Stimulated activated CD8-positive, alpha-beta memory T cell treated with anti-CD3 and anti-CD28 coated beads, Interleukin-15, amount 100 ng/mL, for 1 hour (primary cell): ENCODE measurements at regions not wholly inside any gene's neighbourhood (a gene's known extent, or its start where the extent isn't known, plus 50 kb on each side); places are given as distances from the start of the nearest gene placed in this dataset.

Source experiments
- DNase-seq: peaks from one replicate; pipeline ENCODE4 v3.0.0-alpha.2; 2020; ENCODE audit warnings: low read depth

DNA sequence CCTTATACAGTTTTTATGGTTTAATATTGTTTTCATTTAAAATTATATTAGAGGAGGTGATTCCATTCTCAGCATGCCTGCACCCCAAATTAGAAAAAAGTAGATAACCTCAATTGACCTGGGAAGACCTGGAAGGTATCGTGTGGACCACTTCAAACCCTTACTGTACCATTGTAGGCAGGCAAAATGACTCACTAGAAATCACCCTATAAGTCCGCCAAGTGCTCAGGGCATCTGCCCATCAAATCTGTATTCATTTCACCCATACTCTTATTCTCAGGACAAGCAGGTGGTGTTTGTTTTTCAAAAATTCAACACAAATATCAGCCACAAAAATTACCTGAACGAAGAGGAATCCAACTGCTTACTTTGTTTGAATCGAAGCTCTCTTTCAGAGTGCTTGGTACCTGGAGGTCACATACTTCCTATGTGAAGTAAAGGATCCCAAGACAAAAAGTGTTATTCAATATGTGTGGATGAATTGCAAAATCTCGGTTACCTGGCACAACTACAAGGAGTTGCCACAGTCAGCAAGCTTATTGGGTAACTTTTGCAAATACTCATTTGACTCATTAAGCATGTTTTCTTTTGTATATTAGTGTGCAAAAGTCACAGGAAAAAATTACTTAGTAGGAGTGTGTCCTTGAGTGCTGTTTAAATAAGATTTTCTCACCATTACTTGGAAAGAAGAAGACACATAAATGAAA lies 216.2 kb downstream of the ENC1 start:
- no peak for DNase-seq

DNA sequence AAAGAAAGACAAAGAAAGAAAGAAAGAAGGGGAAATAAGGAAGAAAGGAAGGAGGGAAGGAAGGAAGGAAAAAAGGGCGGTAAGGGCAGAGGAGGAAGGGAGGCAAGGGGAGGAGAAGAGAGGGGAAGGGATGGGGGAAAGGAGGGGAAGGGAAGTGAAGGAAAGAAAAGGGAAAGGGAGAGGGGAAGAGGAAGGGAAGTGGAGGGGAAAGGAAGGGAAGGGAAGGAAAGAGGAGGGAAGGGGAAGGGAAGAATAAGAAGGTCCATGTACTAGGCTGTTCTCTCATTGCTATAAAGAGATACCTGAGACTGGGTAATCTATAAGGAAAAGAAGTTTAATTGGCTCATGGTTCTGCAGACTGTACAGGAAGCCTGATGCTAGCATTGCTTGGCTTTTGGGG lies 217.1 kb downstream of the ENC1 start:
- no peak for DNase-seq

DNA sequence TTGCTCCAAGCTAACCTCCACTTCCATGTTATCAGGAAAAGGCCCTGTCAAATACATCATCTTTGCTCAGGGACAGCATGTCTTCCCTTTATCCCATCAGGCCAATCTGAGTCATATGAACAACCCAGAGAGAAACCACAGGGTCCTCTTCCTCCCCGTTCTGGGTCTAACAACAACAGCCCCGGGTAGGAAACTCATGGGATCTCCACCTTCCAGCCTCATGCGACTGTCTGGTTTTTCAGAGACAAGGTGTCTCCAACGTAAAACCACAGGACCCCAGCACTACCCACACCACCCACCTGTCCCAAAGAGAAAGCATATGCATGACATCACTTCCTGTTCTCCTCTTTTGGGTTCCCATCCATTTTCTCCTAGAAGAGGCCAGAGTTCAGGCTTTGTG lies 217.9 kb downstream of the ENC1 start:
- no peak for DNase-seq

DNA sequence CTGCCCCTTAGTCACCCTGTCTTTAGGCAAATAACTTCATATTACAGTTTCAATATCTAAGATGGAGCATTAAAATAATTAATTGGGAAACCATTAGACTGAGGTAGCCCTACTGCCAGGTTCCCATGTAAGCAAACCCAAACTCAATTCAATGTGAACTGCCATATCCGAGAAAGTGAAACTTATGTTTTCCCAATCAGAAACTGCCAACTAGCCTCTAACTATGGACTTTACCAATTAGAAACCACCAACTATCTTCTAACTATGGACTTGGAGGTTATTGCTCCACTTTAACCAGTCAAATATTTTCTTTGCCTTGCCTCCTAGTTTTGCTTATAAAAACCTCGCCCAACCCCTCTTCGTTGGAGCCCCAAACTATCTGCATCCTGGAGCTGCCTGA lies 218.5 kb downstream of the ENC1 start:
- no peak for DNase-seq

DNA sequence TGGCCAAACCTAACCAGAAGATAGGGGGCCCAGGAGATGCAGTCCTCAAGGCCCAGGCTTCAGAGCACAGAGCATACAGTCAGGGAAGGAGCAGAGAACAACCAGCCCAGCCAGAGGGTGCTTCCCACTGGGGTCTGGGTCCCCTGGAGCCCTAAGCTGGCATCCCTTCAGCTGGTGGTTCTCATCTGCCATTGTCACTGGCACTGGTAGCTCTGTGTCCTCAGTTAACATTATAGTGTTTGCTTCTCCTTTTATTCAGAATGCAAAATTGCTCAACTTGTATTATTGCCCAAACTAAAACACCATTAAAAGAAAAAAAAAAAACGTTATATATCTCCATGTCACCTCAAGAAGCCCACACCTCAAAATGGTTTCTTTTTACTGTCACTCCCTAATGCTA lies 219.2 kb downstream of the ENC1 start:
- no peak for DNase-seq

DNA sequence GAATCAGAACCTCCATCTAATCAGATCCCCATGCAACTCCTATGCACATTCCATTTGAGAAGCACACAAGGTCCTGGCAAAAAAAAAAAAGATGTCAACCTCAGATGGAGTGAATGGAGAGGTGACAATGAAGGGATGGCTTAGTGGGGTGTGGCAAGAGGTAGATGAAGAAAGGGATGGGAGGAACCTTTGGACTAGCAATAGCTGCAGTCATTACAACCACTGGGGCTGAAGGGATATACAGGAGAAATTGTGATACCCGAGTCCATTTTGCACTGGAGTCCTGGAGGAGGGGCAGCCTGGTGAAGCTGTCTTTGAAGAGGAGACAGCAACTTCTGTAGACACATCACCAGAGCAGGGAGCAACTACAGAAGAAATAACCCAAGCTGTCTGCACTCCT lies 219.6 kb downstream of the ENC1 start:
- DNase-seq: no peak

DNA sequence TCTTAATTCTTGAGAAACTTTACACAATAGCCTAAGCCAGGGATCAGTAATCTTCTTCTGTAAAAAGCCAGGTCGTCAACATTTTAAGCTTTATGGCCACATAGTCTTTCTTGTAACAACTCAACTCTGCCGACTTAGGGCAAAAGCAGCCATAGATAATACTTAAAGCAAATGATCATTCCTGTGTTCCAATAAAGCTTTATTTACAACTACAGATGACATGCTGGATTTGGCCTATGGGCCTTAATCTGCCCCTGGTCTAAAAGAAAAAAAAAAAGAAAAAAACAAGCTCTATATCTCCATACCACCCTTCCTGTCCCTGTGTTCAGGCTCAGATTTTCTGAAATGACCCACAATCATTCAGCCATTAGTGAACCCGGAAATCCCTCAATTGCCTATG lies 220.3 kb downstream of the ENC1 start:
- DNase-seq: no peak

DNA sequence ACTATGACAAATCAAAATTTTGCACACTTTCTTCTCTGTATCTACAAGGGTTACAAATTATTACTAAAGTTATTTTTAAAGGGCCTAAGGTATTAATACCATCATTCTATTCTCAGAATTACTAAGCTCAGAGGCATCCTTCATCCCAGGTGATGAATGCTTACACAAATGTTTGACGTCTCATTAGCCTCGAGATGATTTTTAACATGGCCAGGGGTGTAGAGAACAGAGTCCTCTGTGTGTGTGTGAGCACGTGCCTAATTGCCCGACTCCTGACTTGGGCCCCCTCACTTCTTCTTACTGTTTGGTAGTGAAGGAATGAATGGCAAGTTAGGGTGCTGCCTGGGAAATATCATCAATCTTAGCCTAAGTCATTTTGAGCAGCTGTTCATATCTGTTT lies 221.1 kb downstream of the ENC1 start:
- no peak for DNase-seq

DNA sequence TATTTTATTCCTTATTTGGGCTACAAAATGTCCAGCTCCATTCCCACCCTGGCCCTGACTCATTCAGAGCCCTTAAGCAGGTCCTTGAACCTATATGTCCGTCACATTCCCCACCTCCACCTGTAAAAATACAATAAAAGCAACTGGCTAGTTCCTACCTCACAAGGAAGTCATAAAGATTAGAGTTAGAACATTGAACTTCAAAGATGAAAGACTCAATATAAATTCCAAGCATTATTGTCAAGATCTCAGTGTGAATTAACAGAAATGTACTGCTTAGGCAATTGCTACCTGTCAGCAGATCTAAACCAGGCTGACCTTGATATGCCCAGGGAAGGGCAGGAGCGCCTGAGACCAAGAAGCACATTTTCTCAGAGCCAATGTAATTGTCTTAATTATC lies 221.8 kb downstream of the ENC1 start:
- no peak for DNase-seq

DNA sequence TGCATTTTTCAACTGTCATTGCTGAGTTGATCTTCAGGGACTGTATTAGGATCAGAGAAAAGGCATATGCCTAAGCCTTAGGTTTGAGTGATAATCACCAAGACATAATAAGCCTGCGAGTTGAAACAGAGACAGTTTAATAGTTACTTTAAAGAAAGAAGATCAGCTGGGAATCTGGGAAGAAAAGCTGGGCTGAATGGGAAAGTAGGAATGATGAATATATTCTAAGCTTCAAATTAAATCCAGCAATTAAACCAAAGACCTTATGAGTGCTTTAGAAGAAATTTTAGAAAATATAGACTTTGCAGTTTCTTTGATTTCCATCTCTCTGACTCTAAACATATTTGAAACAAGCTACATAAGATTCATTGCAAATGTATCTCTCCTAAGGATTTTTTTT lies 222.3 kb downstream of the ENC1 start:
- no peak for DNase-seq

DNA sequence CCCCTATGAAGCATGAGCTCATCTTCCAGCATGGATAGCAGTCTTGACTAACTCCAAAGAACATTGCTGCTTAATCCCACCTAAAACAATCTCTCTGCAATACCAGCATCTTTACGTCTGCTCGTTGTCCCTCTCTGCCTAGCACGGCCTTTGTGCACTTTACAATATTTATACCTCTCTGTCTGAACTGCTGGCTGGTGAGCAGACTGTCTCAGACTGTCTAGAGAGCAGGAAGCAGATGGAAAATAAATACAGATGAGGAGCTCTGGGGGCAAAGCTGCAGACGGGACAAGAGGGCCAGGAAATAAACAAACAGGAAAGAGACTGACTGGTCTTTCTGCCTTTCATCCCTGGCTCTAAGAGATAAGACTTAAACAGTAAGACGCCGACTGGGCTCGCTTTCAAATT lies 224.8 kb downstream of the ENC1 start:
- no peak for DNase-seq

DNA sequence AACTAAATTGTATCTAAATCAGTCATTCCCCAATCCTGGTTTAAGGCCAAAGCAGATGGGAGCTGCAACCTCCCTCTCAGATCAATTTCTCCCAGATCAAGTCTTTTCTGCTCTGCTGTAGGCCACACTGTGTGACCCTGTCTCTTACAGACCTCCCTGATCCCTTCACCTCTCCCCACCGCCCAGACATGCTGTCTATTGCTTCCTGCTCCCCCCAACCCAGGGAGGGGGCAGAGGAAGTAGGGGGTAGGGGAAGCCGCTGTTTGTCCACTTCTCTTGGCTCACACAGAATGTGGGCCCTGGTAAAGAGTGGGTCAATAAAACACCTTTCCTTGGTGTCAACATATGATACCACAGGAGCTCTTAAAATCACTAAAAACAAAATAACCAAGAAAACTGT lies 226.3 kb downstream of the ENC1 start:
- DNase-seq: no peak

DNA sequence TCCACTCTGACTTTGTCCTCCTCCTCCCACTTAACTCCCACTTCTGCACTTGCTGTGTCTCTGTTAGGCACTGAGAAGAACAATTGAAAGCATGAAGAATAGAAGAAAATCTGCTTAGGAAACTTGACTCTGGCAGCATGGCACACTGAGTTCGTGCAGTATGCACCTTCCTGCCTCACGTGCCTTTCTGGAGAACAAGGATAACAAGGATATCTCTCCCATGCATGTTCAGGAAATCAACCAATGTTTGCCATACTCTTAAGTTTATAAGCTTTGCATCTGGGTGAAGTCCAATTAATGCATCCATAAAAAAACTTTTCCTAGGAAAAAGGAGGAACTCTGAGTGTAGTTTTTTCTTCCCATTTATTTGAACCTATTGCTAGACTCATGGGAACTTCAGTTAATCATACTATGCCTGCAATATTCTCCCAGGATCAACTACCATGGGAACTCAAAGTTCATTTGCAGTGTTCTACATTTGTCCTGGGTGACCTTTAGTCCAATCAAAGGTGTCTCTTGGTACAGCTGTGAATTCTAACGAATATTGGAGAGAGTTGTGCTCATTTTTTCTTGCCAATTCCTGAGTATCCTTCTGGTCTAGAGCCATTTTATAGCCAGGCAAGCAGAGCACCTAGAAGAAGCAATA lies 227.0 kb downstream of the ENC1 start:
- DNase-seq: no peak

DNA sequence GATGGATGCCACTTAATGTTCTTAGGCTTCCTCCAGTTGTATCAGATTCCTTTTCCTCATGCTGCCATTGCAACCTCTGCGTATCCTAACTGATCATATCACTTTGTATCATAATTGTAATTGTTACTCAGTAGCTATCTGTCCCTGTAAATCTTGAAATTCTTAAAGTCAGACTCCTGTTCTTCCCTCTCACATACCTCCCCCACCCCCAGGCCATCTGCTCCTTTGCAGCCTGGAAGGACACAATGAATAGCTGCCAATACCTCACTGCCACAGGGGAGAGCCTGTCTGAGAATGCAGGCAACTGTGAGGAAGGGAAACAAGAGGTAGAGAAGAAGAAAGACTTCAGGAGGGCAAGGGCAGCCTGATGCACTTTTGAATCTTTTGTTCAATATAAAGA lies 228.5 kb downstream of the ENC1 start:
- DNase-seq: no peak

DNA sequence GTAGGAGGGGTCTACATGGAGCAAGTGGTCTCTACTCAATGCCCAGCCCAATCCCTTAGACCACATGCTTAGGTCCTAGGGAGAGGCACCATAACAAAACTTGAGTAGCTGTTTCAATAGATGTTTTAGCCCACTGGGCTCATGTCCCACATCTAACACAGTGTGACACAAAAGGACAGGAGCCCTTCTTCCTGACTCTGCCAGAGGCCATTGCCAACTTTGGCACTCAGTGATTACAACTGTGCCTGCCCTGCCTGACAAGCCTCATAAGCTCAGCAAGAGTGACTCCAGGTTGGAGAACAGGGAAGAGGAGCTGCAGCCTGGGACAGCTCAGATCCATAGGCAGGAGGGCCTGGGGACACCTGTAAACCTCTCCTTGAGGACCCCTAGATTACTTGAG lies 230.8 kb downstream of the ENC1 start:
- DNase-seq: no peak

DNA sequence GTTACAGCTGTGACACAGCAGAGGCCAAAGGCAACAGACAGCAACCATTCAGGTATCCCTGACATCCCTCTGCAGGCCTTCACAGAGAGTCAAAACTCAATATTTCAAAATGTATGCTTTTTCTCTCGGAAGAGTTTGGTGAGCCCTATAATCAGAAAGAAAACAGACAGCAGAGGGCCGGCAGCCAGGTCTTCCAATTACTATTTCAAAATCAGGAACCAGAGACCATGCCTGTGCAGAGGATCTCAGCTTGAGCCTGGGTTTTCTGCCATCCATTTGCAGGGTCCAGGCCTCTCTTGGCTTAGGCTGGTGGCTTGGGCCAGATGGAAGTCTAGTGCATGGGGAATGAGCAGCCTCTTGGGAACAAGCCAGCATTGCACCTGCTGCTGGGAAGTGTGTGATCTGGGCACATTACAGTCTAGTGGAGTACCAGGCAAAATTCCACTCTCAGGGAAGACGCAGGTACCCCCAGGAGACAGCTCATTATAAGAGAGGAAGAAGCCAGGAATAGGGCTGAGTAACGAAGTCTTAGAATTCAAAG lies 231.3 kb downstream of the ENC1 start:
- DNase-seq: no peak

DNA sequence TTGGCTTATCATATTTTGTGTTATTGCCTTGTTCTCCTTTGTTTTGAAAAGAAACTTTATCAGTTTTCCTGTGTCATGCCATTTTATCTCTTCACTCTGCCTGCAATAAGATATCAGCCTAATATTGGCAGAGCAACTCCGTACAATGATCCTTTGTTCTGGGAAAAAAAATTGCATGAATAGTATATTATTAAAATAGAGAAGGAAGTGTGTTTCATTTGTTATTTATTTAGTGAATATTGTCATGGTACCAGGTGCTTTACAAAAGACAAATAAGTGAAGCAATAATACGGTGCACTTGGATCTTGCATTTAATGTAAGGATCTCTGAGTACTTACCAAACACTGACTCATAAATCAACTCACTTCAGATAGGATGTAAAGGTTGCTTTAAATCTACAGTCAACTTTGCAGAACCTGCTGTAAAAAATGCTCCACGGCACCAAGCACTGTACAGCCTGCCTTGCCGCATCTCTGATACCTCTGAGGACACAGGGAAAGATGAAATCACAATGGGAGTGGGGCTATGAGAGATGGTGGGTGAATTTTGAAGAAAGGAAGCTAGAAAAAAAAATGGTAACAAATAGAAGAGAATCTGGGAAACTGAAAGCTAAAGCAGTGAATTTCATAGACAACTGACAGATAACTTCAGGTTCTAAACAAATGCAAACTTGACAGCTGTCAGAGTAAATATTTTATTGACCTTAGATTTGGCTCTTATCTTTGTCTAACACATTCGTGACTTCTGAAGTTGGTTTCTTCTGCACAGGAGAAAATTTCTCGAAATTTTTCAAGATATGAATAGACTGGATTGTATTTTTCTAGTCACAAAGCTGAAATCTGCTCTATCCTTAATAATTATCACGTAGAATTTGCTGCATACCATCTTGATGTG lies 232.1 kb downstream of the ENC1 start:
- DNase-seq: no peak

DNA sequence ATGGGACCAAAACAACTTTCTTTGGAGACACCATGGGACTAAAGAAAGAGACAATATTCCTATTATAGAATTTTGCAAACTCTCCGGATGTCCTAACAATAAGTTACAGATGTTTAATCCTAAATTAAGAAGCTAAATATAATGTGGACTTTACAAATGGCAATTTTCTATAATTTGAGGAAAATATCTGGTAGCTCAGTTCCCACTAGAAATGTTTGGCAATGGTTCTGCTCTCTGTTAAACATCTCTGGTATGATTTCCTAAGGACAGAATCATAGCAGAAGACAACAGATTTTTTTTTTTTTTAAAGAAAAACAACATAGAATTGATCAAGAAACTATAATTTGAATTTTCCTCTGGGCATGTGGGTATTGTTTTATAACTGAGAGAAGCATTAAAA lies 232.8 kb downstream of the ENC1 start:
- no peak for DNase-seq

DNA sequence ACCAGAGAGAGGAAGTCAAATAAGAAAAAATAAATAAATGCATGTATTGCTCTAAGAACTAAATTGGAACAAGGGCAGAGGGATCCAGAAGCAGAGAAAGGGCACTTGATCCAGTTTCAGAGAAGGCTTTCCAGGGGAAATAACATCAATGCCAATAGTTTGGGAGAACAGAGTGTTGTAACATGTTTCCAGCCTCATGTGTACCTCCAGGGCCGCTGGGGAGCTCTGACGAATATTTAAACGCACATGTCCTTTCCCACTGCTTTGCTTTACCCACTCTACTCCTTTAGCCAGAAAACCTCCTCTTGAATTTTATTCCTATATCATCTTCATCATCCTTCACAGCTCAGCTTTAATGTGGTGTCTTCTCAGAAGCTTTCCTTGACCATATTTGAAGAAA lies 233.7 kb downstream of the ENC1 start:
- no peak for DNase-seq

DNA sequence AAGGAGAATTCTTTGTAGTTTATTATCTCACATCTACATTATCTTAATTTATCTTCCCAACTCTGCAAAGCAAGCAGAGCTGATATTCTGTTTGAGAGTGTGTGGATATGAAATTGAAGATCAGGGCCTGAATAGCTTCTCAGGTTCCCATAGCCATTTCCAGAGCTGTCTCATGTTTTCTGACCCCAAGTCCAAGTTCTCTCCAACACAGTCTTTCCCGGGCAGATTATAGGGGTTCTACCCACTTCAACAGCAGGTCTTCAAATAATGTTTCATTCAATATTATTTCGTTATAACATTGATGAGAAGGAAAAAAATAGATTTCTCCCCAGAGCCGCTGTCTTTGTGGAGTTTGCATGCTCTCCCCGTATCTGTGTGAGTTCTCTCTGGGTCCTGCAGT lies 234.9 kb downstream of the ENC1 start:
- no peak for DNase-seq

DNA sequence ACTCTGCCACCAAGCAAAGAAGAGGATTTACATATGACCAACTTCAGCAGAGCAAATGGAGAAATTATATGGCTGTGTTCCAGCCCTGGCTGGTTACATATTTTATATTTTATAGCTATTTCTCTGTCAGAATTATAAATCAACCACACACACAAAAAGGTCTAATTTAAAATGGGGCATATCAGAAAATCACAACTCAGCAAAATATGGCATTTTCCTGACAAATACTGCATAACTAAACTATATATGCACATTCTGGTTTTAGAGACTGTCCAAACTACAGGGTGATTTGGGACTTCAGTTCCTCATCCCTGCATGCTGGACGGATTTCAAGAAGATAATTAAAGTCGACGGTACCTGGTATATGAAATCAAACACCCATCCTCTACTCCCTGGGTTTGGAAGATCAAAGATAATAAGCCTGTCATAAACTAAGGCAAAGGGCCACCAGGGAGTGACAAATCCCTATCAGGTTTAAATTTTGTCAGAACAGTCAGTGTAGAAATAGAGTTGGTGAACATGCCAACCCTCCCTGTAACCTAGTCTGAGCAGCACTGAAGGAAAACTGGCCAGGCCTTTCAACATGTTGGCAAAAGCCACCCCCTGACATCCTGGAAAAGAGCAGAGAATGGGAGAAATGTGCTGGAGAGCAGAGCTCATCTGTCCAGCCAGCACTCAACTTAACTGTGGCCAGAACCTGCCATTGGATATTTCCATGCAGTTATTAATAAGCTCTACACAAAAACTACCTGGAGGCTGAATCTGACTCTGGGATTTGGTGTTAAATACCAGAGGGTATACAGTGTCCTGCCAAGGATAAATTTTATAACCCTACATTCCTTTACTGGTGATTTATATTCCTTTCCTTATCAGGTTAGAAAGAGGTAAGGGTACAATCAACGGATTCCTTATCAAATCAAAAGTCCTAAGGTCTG lies 235.7 kb downstream of the ENC1 start:
- no peak for DNase-seq

DNA sequence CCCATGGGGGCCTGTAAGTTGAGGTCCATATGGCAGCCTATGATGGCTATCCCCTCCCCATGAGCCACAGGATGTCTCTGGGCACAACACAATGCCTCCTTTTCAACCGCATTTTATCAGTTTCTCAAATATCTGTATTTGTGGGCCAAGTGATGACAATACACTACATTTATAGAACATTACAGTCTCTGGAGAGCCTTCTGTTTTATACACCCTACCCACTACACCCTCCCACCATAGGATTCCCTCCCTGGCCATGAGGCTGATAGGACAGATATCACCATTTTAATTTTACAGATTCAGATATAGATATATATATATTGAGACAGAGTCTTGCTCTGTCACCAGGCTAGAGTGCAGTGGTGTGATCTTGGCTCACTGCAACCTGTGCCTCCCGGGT lies 236.8 kb downstream of the ENC1 start:
- no peak for DNase-seq
